GM18499 (cell line): ENCODE measurements at regions not wholly inside any gene's neighbourhood (a gene's known extent, or its start where the extent isn't known, plus 50 kb on each side); places are given as distances from the start of the nearest gene placed in this dataset.

ENCODE experiments used
- ATAC-seq: cut with Tn5 transposase; IDR thresholded peaks from one replicate; pipeline ENCODE4 v1.9.1; 2021; ENCODE audit warnings: moderate number of reproducible peaks; ENCODE audit not compliant: insufficient read depth, unreplicated experiment

- no peak for ATAC-seq
Measured at GRCh38 chr6:121848523-121849255, 413.2 kb downstream of the GJA1 start.

- ATAC-seq: peak; percentile 77
Measured at GRCh38 chr6:121849477-121849876, 414.0 kb downstream of the GJA1 start.

GRCh38 chr6:121851056-121851455 lies 415.6 kb downstream of the GJA1 start:
- no peak for ATAC-seq

GRCh38 chr6:121853686-121854085 lies 418.2 kb downstream of the GJA1 start:
- ATAC-seq: no peak

GRCh38 chr6:121855521-121855920 lies 420.1 kb downstream of the GJA1 start:
- no peak for ATAC-seq

GRCh38 chr6:121856296-121856695 lies 420.9 kb downstream of the GJA1 start:
- no peak for ATAC-seq

- ATAC-seq: no peak
Measured at GRCh38 chr6:121857551-121857950, 422.1 kb downstream of the GJA1 start.

- no peak for ATAC-seq
Measured at GRCh38 chr6:121858310-121858709, 422.9 kb downstream of the GJA1 start.

GRCh38 chr6:121858986-121859385 lies 423.5 kb downstream of the GJA1 start:
- ATAC-seq: no peak

GRCh38 chr6:121865811-121866210 lies 430.4 kb downstream of the GJA1 start:
- ATAC-seq: no peak

GRCh38 chr6:121867095-121867494 lies 431.6 kb downstream of the GJA1 start:
- no peak for ATAC-seq

- ATAC-seq: no peak
Measured at GRCh38 chr6:121868206-121868605, 432.8 kb downstream of the GJA1 start.

GRCh38 chr6:121873595-121873994 lies 438.1 kb downstream of the GJA1 start:
- no peak for ATAC-seq

GRCh38 chr6:121876721-121877120 lies 441.3 kb downstream of the GJA1 start:
- no peak for ATAC-seq

GRCh38 chr6:121879149-121879548 lies 443.7 kb downstream of the GJA1 start:
- no peak for ATAC-seq

GRCh38 chr6:121880831-121881230 lies 445.4 kb downstream of the GJA1 start:
- no peak for ATAC-seq

- ATAC-seq: no peak
Measured at GRCh38 chr6:121881974-121882667, 446.7 kb downstream of the GJA1 start.

- ATAC-seq: no peak
Measured at GRCh38 chr6:121884091-121884490, 448.6 kb downstream of the GJA1 start.

GRCh38 chr6:121884620-121885019 lies 449.2 kb downstream of the GJA1 start:
- ATAC-seq: no peak

GRCh38 chr6:121885399-121886152 lies 450.1 kb downstream of the GJA1 start:
- no peak for ATAC-seq

- ATAC-seq: no peak
Measured at GRCh38 chr6:121886223-121886830, 450.9 kb downstream of the GJA1 start.
